IMR-90 (cell line): ENCODE measurements at regions not wholly inside any gene's neighbourhood (a gene's known extent, or its start where the extent isn't known, plus 50 kb on each side); places are given as distances from the start of the nearest gene placed in this dataset.
A peak's percentile ranks its signal among the peaks of the same experiment; 100 is the strongest.

Source experiments
- BHLHE40 ChIP-seq: fragments of 150-350 bp; IDR thresholded peaks from 2 replicates; pipeline ENCODE4 v1.6.1; 2016; ENCODE audit warnings: mild to moderate bottlenecking, low read depth, low read length
- CEBPB ChIP-seq: IDR thresholded peaks from 2 replicates; pipeline ENCODE4 v1.6.1; 2012; ENCODE audit warnings: low read depth, low read length, improper control_type of control experiment
- FOS ChIP-seq: fragments of 150-350 bp; IDR thresholded peaks from 2 replicates; pipeline ENCODE4 v1.6.1; 2016; ENCODE audit warnings: low read depth, low read length
- MXI1 ChIP-seq: IDR thresholded peaks from 2 replicates; pipeline ENCODE4 v1.6.1; 2012; ENCODE audit warnings: low read depth, mild to moderate bottlenecking, low read length, moderate library complexity, borderline replicate concordance
- POLR2A ChIP-seq: IDR thresholded peaks from 2 replicates; pipeline ENCODE4 v1.6.1; 2012; ENCODE audit warnings: mild to moderate bottlenecking, low read depth, low read length
- RAD21 ChIP-seq: IDR thresholded peaks from 2 replicates; pipeline ENCODE4 v1.6.1; 2012; ENCODE audit warnings: low read length, improper control_type of control experiment
- SMC3 ChIP-seq: fragments of 150-350 bp; IDR thresholded peaks from 2 replicates; pipeline ENCODE4 v1.6.1; 2016; ENCODE audit warnings: low read depth, mild to moderate bottlenecking, antibody characterized with exemption, low read length, moderate library complexity
- TF ChIP-seq, protein P1 (sequence below): conservative IDR thresholded peaks from 2 replicates; pipeline ENCODE4 v1.5.1; 2012; ENCODE audit warnings: mild to moderate bottlenecking, low read depth, low read length, improper control_type of control experiment
- TF ChIP-seq, protein P2 (sequence below): fragments of 150-350 bp; IDR thresholded peaks from 2 replicates; pipeline ENCODE4 v1.6.1; 2017; ENCODE audit warnings: mild to moderate bottlenecking, antibody characterized with exemption, low read length, low read depth
- TF ChIP-seq, protein P3 (sequence below): fragments of 150-350 bp; IDR thresholded peaks from 2 replicates; pipeline ENCODE4 v1.6.1; 2016; ENCODE audit warnings: low read depth, mild to moderate bottlenecking, low read length, moderate library complexity, borderline replicate concordance

- TF ChIP-seq, protein P1, sequence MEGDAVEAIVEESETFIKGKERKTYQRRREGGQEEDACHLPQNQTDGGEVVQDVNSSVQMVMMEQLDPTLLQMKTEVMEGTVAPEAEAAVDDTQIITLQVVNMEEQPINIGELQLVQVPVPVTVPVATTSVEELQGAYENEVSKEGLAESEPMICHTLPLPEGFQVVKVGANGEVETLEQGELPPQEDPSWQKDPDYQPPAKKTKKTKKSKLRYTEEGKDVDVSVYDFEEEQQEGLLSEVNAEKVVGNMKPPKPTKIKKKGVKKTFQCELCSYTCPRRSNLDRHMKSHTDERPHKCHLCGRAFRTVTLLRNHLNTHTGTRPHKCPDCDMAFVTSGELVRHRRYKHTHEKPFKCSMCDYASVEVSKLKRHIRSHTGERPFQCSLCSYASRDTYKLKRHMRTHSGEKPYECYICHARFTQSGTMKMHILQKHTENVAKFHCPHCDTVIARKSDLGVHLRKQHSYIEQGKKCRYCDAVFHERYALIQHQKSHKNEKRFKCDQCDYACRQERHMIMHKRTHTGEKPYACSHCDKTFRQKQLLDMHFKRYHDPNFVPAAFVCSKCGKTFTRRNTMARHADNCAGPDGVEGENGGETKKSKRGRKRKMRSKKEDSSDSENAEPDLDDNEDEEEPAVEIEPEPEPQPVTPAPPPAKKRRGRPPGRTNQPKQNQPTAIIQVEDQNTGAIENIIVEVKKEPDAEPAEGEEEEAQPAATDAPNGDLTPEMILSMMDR = no peak
- TF ChIP-seq MXI1 (no peak), POLR2A (no peak), FOS (no peak), RAD21 (no peak), BHLHE40 (no peak), SMC3 (no peak), CEBPB (peak; percentile 53)
- TF ChIP-seq, protein P2, sequence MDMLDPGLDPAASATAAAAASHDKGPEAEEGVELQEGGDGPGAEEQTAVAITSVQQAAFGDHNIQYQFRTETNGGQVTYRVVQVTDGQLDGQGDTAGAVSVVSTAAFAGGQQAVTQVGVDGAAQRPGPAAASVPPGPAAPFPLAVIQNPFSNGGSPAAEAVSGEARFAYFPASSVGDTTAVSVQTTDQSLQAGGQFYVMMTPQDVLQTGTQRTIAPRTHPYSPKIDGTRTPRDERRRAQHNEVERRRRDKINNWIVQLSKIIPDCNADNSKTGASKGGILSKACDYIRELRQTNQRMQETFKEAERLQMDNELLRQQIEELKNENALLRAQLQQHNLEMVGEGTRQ = no peak
- TF ChIP-seq, protein P3, sequence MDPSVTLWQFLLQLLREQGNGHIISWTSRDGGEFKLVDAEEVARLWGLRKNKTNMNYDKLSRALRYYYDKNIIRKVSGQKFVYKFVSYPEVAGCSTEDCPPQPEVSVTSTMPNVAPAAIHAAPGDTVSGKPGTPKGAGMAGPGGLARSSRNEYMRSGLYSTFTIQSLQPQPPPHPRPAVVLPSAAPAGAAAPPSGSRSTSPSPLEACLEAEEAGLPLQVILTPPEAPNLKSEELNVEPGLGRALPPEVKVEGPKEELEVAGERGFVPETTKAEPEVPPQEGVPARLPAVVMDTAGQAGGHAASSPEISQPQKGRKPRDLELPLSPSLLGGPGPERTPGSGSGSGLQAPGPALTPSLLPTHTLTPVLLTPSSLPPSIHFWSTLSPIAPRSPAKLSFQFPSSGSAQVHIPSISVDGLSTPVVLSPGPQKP = no peak
These were observed 654.0 kb downstream of the COL12A1 start for GRCh38 chr6:74551896-74552295.
